ENCODE measurements at regions not wholly inside any gene's neighbourhood (a gene's known extent, or its start where the extent isn't known, plus 50 kb on each side); places are given as distances from the start of the nearest gene placed in this dataset.
"Not testable (repeated sequence)": the region's sequence is repeated elsewhere in the genome, so short reads cannot be mapped to it uniquely, and the experiment has no call there.

DNA sequence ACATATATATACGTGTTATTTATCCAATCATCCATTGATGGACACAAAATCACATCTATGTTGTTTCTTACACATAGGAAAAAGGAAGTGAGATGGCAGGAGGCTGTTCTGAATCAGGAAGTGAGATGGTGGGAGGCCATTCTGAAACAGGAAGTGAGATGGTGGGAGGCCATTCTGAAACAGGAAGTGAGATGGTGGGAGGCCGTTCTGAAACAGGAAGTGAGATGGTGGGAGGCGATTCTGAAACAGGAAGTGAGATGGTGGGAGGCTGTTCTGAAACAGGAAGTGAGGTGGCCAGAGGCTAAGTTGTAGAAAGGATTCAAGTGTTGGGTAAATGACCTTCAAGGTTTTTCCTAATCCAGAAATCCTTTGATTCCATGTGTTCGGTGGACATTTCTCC, 921.5 kb downstream of the TYW1 start:
- peak; percentile 22 for DNase-seq

DNA sequence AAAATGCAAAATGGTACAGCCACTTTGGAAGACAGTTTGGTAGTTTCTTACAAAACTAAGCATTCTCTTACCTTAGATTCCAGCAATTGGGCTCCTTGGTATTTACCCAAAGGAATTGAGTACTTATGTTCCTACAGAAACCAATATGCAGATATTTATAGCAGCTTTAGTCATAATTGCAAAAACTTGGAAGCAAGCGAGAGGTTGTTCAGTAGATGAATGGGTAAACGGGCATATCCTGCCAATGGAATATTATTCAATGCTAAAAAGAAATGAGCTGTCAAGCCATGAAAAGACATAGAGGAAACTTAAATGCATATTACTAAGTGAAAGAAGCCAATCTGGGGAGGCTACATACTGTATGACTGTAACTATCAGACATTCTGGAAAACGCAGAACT, 926.7 kb downstream of the TYW1 start:
- DNase-seq, result no peak

GRCh38 chr7:67928141-67928540, 931.5 kb downstream of the TYW1 start:
- no peak for DNase-seq

GRCh38 chr7:67936447-67936846, 939.8 kb downstream of the TYW1 start:
- not testable (repeated sequence) for DNase-seq

DNA sequence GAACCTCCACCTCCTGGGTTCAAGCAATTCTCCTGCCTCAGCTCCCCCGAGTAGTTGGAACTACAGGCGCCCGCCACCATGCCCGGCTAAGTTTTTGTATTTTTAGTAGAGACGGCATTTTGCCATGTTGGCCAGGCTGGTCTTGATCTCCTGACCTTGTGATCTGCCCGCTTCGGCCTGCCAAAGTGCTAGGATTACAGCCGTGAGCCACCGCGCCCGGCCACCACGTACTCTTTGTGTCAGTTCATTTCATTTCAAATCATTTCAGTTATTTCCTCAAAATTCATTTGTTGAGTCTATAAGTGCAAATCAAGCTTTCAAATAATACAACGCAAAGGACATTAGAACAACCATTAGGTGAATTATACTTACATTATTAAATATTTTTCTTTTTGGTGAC, 943.8 kb downstream of the TYW1 start:
- DNase-seq, result no peak

GRCh38 chr7:67947191-67947590, 950.6 kb downstream of the TYW1 start:
- no peak for DNase-seq

- no peak for DNase-seq
Observed at GRCh38 chr7:67947646-67948045, 951.0 kb downstream of the TYW1 start.

- no peak for DNase-seq
Observed at GRCh38 chr7:67950321-67951083, 953.9 kb downstream of the TYW1 start.

GRCh38 chr7:67955061-67955460, 958.4 kb downstream of the TYW1 start:
- DNase-seq, result no peak

GRCh38 chr7:67962863-67963262, 966.2 kb downstream of the TYW1 start:
- DNase-seq, result no peak

GRCh38 chr7:67976490-67976889, 979.9 kb downstream of the TYW1 start:
- DNase-seq, result no peak

GRCh38 chr7:67983486-67983885, 986.9 kb downstream of the TYW1 start:
- no peak for DNase-seq

GRCh38 chr7:67984326-67984725, 987.7 kb downstream of the TYW1 start:
- no peak for DNase-seq

GRCh38 chr7:67989142-67989541, 992.5 kb downstream of the TYW1 start:
- DNase-seq, result no peak

GRCh38 chr7:67990003-67990402, 993.4 kb downstream of the TYW1 start:
- no peak for DNase-seq

DNA sequence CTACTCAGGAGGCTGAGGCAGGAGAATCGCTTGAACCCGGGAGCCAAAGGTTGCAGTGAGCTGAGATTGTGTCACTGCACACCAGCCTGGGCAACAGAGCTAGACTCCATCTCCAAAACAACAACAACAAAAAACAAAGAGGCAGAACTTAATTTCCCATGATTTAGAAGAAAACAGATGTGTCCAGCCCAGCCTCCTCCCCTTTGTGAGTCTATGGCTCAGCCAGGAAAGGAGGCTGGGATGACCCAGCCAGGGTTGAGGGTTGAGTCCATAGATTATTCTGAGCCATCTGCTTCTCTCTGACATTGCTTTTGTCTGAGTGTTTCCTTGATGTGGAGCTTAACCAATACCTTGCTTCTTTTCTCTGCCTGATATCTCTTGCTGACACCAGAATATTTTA, 994.1 kb downstream of the TYW1 start:
- DNase-seq, result no peak

GRCh38 chr7:67992287-67992686, 995.7 kb downstream of the TYW1 start:
- DNase-seq, result no peak

GRCh38 chr7:68005992-68006391, 1009.4 kb downstream of the TYW1 start:
- DNase-seq, result no peak

DNA sequence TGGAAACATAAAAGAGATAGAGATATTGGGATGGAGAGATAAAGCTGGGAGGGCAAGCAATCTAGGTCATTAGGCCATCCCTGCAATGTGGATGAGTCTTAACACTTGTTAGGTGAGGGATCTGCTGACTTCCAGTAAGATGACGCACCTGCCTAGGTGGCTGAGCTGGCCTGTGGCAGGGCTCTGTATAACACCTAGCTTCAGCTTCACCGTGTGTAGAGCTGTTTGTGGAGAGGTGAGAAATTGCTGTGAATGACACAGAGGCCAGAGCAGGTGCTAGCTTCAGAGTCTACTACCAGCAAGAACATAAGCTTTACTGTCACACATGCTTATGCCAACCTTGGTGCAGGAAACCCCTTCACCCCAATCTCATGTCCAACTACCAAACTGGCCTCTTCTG, 1010.0 kb downstream of the TYW1 start:
- DNase-seq, result no peak

DNA sequence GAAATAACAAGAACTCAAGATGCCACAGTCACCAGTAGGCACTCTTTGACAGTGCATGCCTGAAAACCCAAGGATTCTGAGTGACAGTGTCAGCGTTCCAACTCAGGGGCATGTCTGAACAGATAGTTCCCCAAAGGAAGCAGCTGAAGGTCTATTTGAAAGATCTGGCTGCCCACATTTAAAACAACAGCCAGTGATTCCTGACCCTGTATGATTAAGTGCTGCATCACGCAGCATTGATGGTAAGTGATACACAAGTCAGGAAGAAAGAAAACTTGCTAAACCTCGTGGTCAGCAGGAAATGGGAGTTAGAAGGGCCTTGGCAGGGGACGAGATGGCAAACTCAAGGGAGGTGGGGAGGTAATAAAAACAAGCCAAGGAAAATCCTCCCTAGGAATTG, 1013.1 kb downstream of the TYW1 start:
- DNase-seq, result no peak

GRCh38 chr7:68014031-68014736, 1017.6 kb downstream of the TYW1 start:
- DNase-seq, result no peak

- no peak for DNase-seq
Observed at GRCh38 chr7:68015122-68015977, 1018.7 kb downstream of the TYW1 start.

GRCh38 chr7:68015978-68016532, 1019.4 kb downstream of the TYW1 start:
- DNase-seq, result no peak
